Sigmoid colon (tissue), 3 donors: ENCODE measurements at regions not wholly inside any gene's neighbourhood (a gene's known extent, or its start where the extent isn't known, plus 50 kb on each side); places are given as distances from the start of the nearest gene placed in this dataset.

Source experiments
- POLR2A ChIP-seq, 2 donors: fragments of 450-650 bp; IDR thresholded peaks; one replicate each; pipeline ENCODE4 v1.6.1; 2016; ENCODE audit warnings: antibody characterized with exemption in 2 of 2, mild to moderate bottlenecking in 2 of 2, moderate library complexity in 2 of 2
- TF ChIP-seq, protein P1 (sequence below), 4 experiments: fragments of 450-650 bp in 3 of 4; fragments of 200-600 bp in 1 of 4; IDR thresholded peaks; one replicate each; pipeline ENCODE4 v1.5.1; 2016 to 2019; ENCODE audit warnings: antibody characterized with exemption in 4 of 4, mild to moderate bottlenecking in 3 of 4, moderate library complexity in 2 of 4

GRCh38 chr6:139425780-139426179, 51.3 kb upstream of the CITED2 start:
- no peak for TF ChIP-seq POLR2A (IDR thresholded peaks at IDR 0.05)
- TF ChIP-seq, protein P1, sequence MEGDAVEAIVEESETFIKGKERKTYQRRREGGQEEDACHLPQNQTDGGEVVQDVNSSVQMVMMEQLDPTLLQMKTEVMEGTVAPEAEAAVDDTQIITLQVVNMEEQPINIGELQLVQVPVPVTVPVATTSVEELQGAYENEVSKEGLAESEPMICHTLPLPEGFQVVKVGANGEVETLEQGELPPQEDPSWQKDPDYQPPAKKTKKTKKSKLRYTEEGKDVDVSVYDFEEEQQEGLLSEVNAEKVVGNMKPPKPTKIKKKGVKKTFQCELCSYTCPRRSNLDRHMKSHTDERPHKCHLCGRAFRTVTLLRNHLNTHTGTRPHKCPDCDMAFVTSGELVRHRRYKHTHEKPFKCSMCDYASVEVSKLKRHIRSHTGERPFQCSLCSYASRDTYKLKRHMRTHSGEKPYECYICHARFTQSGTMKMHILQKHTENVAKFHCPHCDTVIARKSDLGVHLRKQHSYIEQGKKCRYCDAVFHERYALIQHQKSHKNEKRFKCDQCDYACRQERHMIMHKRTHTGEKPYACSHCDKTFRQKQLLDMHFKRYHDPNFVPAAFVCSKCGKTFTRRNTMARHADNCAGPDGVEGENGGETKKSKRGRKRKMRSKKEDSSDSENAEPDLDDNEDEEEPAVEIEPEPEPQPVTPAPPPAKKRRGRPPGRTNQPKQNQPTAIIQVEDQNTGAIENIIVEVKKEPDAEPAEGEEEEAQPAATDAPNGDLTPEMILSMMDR (IDR thresholded peaks at IDR 0.05), result no peak
